ENCODE measurements at regions not wholly inside any gene's neighbourhood (a gene's known extent, or its start where the extent isn't known, plus 50 kb on each side); places are given as distances from the start of the nearest gene placed in this dataset.

GRCh38 chr4:129829373-129829772 lies 733.4 kb downstream of the C4orf33 start:
- no peak for TF ChIP-seq CTCF (IDR thresholded peaks at IDR 0.05; ENCODE audit: poor library complexity, severe bottlenecking)
- no peak for TF ChIP-seq EZH2 (IDR thresholded peaks at IDR 0.05; ENCODE audit: borderline replicate concordance, insufficient read depth, low read length, poor library complexity, severe bottlenecking)
- no peak for TF ChIP-seq POLR2AphosphoS5 (IDR thresholded peaks at IDR 0.05)
- no peak for TF ChIP-seq MXI1 (conservative IDR thresholded peaks at IDR 0.05; ENCODE audit: poor library complexity, severe bottlenecking)
- TF ChIP-seq SMC3 (conservative IDR thresholded peaks at IDR 0.05; ENCODE audit: poor library complexity) = no peak

All from neural cell (in vitro differentiated cells).